Colonic mucosa (tissue), 4 donors: ENCODE measurements at regions not wholly inside any gene's neighbourhood (a gene's known extent, or its start where the extent isn't known, plus 50 kb on each side); places are given as distances from the start of the nearest gene placed in this dataset.

Source experiments
- DNase-seq: peaks from one replicate; pipeline ENCODE4 v3.0.0-alpha.2; 2020
- H3K27ac ChIP-seq: fragments of 200-600 bp; one replicate; pipeline ENCODE4 v1.8.0; 2021
- H3K27me3 ChIP-seq: fragments of 200-600 bp; one replicate; pipeline ENCODE4 v1.8.0; 2021
- H3K36me3 ChIP-seq: fragments of 200-600 bp; one replicate; pipeline ENCODE4 v1.8.0; 2021
- H3K4me1 ChIP-seq: fragments of 200-600 bp; one replicate; pipeline ENCODE4 v1.8.0; 2021; ENCODE audit warnings: mild to moderate bottlenecking
- H3K4me3 ChIP-seq: fragments of 200-600 bp; one replicate; pipeline ENCODE4 v1.8.0; 2021
- H3K9ac ChIP-seq, 2 donors: one replicate each; pipeline ENCODE4 v1.7.0; 2013; ENCODE audit warnings: control low read depth in 2 of 2, low read depth in 2 of 2, low read length in 2 of 2
- H3K9me3 ChIP-seq: fragments of 200-600 bp; one replicate; pipeline ENCODE4 v1.8.0; 2021
- intact Hi-C: fragments of 100-400 bp; cut with DNase I; formaldehyde crosslinking; loops from one replicate; pipeline ENCODE4 v1.14.1; 2022
- TF ChIP-seq, protein P1 (sequence below): fragments of 200-600 bp; IDR thresholded peaks from one replicate; pipeline ENCODE4 v1.8.0; 2022; ENCODE audit warnings: antibody characterized with exemption, mild to moderate bottlenecking
- donor health status: healthy.
- donor health status: DM: no; HTN: no; CAD: no.
- donor health status: DM: no; HTN: no; CAD: no.

DNA sequence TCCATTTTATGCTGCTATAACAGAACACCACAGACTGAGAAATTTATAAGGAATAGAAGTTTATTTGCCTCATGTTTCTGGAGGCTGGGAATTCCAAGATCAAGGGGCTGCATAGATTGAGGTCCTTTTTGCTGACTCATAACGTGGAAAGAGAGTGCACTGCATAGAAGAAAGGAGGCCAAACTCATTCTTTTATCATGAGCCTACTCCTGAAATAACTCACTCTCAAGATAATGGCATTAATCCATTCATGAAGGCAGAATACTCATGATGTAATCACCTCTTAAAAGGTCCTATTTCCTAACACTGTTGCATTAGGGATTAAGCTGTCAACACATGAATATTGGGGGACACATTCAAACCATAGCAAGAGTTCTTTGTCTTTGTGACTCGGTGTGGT lies 60.0 kb upstream of the FBXO33 start:
- Histone ChIP-seq H3K9me3 (no peaks in the 10 kb centered on the region), H3K27me3 (no peaks in the 10 kb centered on the region), H3K4me3 (no peak overlapping the region), H3K4me1 (no peaks in the 10 kb centered on the region), H3K36me3 (no peaks in the 10 kb centered on the region), H3K9ac (no peak overlapping the region), H3K27ac (no peak overlapping the region)
- intact Hi-C loops, result no loop called here
- DNase-seq, result no peak
- TF ChIP-seq, protein P1, sequence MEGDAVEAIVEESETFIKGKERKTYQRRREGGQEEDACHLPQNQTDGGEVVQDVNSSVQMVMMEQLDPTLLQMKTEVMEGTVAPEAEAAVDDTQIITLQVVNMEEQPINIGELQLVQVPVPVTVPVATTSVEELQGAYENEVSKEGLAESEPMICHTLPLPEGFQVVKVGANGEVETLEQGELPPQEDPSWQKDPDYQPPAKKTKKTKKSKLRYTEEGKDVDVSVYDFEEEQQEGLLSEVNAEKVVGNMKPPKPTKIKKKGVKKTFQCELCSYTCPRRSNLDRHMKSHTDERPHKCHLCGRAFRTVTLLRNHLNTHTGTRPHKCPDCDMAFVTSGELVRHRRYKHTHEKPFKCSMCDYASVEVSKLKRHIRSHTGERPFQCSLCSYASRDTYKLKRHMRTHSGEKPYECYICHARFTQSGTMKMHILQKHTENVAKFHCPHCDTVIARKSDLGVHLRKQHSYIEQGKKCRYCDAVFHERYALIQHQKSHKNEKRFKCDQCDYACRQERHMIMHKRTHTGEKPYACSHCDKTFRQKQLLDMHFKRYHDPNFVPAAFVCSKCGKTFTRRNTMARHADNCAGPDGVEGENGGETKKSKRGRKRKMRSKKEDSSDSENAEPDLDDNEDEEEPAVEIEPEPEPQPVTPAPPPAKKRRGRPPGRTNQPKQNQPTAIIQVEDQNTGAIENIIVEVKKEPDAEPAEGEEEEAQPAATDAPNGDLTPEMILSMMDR, result no peak

DNA sequence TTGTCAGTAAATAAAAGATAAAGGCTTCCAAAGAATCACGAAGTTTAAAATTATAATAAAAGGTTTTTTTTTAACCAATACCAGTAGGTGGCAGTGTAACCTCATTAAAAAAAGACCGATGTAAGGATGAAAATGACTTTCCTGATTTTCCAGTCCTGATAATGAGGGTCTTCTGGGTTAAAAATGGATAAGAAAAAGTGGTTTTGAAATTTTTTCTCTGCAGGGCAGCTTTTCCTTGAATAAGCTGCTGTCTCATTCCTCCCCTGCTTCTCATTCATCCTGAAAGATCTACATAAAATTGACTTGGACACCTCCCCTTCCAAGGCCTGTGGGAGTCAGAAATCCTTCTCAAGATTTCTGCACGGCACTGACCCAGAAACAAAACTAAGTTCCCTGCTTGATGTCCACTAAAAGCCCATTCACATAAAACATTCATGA lies 58.9 kb upstream of the FBXO33 start:
- H3K27me3 ChIP-seq, result no peaks in the 10 kb centered on the region
- no peak overlapping the region for H3K27ac ChIP-seq
- no peak for DNase-seq
- TF ChIP-seq, protein P1, result peak; percentile 26
- H3K36me3 ChIP-seq, result no peaks in the 10 kb centered on the region
- intact Hi-C loops, result no loop called here
- H3K9me3 ChIP-seq, result no peaks in the 10 kb centered on the region
- H3K4me1 ChIP-seq, result no peaks in the 10 kb centered on the region
- no peak overlapping the region for H3K4me3 ChIP-seq
- H3K9ac ChIP-seq, result no peak overlapping the region

DNA sequence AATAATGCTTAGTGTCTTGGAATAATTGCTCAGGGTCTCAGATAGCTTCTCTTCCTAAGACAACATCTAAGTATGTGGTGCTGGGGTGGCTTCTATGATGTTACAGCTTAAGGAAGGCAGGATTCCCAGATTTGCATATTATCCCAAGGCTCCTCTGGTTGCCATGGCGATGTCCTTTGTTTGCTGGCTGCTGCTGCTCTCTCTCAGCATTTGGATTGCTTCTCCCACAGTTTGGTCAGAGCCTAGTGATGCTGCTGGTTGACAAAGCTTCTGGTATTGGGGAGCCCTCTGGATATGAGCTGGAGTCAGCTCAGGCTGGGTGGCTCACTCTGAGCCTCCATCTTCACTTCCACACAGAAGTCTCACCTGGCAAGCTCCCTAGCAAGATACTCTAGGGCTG lies 56.4 kb upstream of the FBXO33 start:
- intact Hi-C loops, result no loop called here
- DNase-seq, result no peak
- no peak overlapping the region for H3K9ac ChIP-seq
- no peaks in the 10 kb centered on the region for H3K27me3 ChIP-seq
- no peak overlapping the region for H3K4me3 ChIP-seq
- H3K9me3 ChIP-seq, result no peaks in the 10 kb centered on the region
- TF ChIP-seq, protein P1, result no peak
- H3K27ac ChIP-seq, result no peak overlapping the region
- H3K4me1 ChIP-seq, result no peaks in the 10 kb centered on the region
- no peaks in the 10 kb centered on the region for H3K36me3 ChIP-seq

DNA sequence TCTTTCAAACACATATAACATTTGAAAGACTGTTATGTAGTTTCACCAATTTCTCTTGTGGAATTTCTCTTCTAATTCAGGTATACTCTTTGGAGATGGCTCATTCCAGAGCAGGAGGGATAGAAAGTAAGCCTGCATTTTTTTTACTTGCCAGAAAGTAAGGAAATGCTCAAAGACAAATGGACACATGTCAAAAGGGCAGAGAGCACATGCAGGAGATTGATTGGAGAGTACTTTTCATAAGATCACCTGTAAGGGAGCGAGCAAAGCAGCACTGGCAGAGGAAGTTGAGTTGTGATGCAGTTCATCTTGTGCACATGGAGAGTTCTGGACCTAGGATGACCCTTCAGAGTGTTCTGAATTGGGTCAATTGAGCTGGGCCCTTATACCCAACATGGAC lies 51.4 kb upstream of the FBXO33 start:
- H3K36me3 ChIP-seq, result no peaks in the 10 kb centered on the region

More for the DNA sequence above, 51.4 kb upstream of the FBXO33 start:
- Histone ChIP-seq H3K27ac (no peak overlapping the region), H3K4me1 (no peaks in the 10 kb centered on the region), H3K9ac (no peak overlapping the region), H3K27me3 (no peaks in the 10 kb centered on the region), H3K4me3 (no peak overlapping the region), H3K9me3 (no peaks in the 10 kb centered on the region)
- no peak for DNase-seq
- TF ChIP-seq, protein P1, result no peak
- intact Hi-C loops, result no loop called here
